Mesenchymal stem cell (in vitro differentiated cells and primary cell): ENCODE measurements at regions not wholly inside any gene's neighbourhood (a gene's known extent, or its start where the extent isn't known, plus 50 kb on each side); places are given as distances from the start of the nearest gene placed in this dataset.

Experiments
- DNase-seq: peaks from one replicate; pipeline ENCODE4 v3.0.0-alpha.2; 2013
- H2AFZ ChIP-seq: one replicate; pipeline ENCODE4 v1.6.1; 2013; ENCODE audit warnings: low read depth, mild to moderate bottlenecking, control low read depth, inconsistent platforms, low read length, moderate library complexity
- H2AK5ac ChIP-seq: 2 replicates; pipeline ENCODE4 v1.6.1; 2013; ENCODE audit warnings: low read length, moderate library complexity, mild to moderate bottlenecking, inconsistent platforms; ENCODE audit not compliant: severe bottlenecking
- H2BK120ac ChIP-seq: one replicate; pipeline ENCODE4 v1.6.1; 2013; ENCODE audit warnings: low read depth, mild to moderate bottlenecking, inconsistent platforms, low read length, moderate library complexity
- H2BK12ac ChIP-seq, 2 experiments: one replicate each; pipeline ENCODE4 v1.6.1; 2013; ENCODE audit warnings: inconsistent platforms in 2 of 2, low read length in 2 of 2, mild to moderate bottlenecking in 2 of 2, moderate library complexity in 2 of 2, control low read depth in 1 of 2
- H2BK15ac ChIP-seq: one replicate; pipeline ENCODE4 v1.6.1; 2013; ENCODE audit warnings: mild to moderate bottlenecking, low read depth, inconsistent platforms; ENCODE audit not compliant: poor library complexity, severe bottlenecking
- H2BK5ac ChIP-seq: 2 replicates; pipeline ENCODE4 v1.6.1; 2013; ENCODE audit warnings: low read depth, mild to moderate bottlenecking, low read length, control low read depth, inconsistent platforms; ENCODE audit not compliant: poor library complexity, severe bottlenecking
- H3K14ac ChIP-seq, 2 experiments: one replicate each; pipeline ENCODE4 v1.6.1; 2013; ENCODE audit warnings: inconsistent platforms in 2 of 2, low read length in 2 of 2, control low read depth in 1 of 2, mild to moderate bottlenecking in 1 of 2, moderate library complexity in 1 of 2
- H3K18ac ChIP-seq, 2 experiments: one replicate each; pipeline ENCODE4 v1.6.1; 2013; ENCODE audit warnings: inconsistent platforms in 2 of 2, low read length in 2 of 2, control low read depth in 1 of 2, low read depth in 1 of 2, mild to moderate bottlenecking in 1 of 2
- H3K23ac ChIP-seq, 2 experiments: one replicate each; pipeline ENCODE4 v1.6.1; 2013; ENCODE audit warnings: inconsistent platforms in 2 of 2, low read length in 2 of 2, mild to moderate bottlenecking in 2 of 2, moderate library complexity in 2 of 2, control low read depth in 1 of 2
- H3K27ac ChIP-seq: 2 replicates; pipeline ENCODE4 v1.5.1; 2013; ENCODE audit warnings: mild to moderate bottlenecking, moderate library complexity, low read length, control low read depth, inconsistent platforms; ENCODE audit not compliant: poor library complexity, severe bottlenecking
- H3K27me3 ChIP-seq, 2 experiments: 2 replicates each; pipeline versions ENCODE4 v1.6.1 to v1.7.0; 2013; ENCODE audit warnings: low read length in 2 of 2, mild to moderate bottlenecking in 2 of 2, moderate library complexity in 2 of 2, control low read depth in 1 of 2, inconsistent platforms in 1 of 2; ENCODE audit not compliant: control insufficient read depth in 1 of 2, insufficient read depth in 1 of 2
- H3K36me3 ChIP-seq, 2 experiments: 2 replicates each; pipeline versions ENCODE4 v1.6.1 to v1.7.0; 2013; ENCODE audit warnings: low read length in 2 of 2, control low read depth in 1 of 2, inconsistent platforms in 1 of 2, low read depth in 1 of 2, mild to moderate bottlenecking in 1 of 2; ENCODE audit not compliant: insufficient read depth in 2 of 2, control insufficient read depth in 1 of 2
- H3K4ac ChIP-seq, 2 experiments: one replicate each; pipeline ENCODE4 v1.6.1; 2013; ENCODE audit warnings: inconsistent platforms in 2 of 2, low read length in 2 of 2, mild to moderate bottlenecking in 2 of 2, moderate library complexity in 2 of 2, control low read depth in 1 of 2, low read depth in 1 of 2
- H3K4me1 ChIP-seq: 2 replicates; pipeline ENCODE4 v1.6.1; 2013; ENCODE audit warnings: low read depth, low read length, control low read depth; ENCODE audit not compliant: control insufficient read depth, insufficient read depth
- H3K4me2 ChIP-seq: 2 replicates; pipeline ENCODE4 v1.6.1; 2013; ENCODE audit warnings: low read length, mild to moderate bottlenecking, inconsistent platforms; ENCODE audit not compliant: poor library complexity, severe bottlenecking
- H3K4me3 ChIP-seq, 2 experiments: 2 replicates each; pipeline versions ENCODE4 v1.5.1 to v1.7.0; 2013; ENCODE audit warnings: low read length in 2 of 2, mild to moderate bottlenecking in 2 of 2, control low read depth in 1 of 2, low read depth in 1 of 2; ENCODE audit not compliant: insufficient read depth in 1 of 2
- H3K79me1 ChIP-seq: replicated peaks from 2 replicates; pipeline ENCODE4 v1.6.1; 2013; ENCODE audit warnings: mild to moderate bottlenecking, control low read depth, low read length, inconsistent platforms; ENCODE audit not compliant: poor library complexity, severe bottlenecking
- H3K9ac ChIP-seq: 2 replicates; pipeline ENCODE4 v1.7.0; 2013; ENCODE audit warnings: mild to moderate bottlenecking, low read length, moderate library complexity
- H3K9me3 ChIP-seq: 2 replicates; pipeline ENCODE4 v1.7.0; 2013; ENCODE audit warnings: mild to moderate bottlenecking, low read length; ENCODE audit not compliant: control insufficient read depth
- H4K8ac ChIP-seq: one replicate; pipeline ENCODE4 v1.6.1; 2013; ENCODE audit warnings: inconsistent platforms, mild to moderate bottlenecking, low read length, moderate library complexity
- H4K91ac ChIP-seq: one replicate; pipeline ENCODE4 v1.6.1; 2013; ENCODE audit warnings: mild to moderate bottlenecking, low read length, inconsistent platforms
- WGBS: methylation state at CpG from one replicate; pipeline ENCODE4 v1.1.7; 2013; ENCODE audit warnings: mixed read lengths; 5-methylcytosine and 5-hydroxymethylcytosine counted together

DNA sequence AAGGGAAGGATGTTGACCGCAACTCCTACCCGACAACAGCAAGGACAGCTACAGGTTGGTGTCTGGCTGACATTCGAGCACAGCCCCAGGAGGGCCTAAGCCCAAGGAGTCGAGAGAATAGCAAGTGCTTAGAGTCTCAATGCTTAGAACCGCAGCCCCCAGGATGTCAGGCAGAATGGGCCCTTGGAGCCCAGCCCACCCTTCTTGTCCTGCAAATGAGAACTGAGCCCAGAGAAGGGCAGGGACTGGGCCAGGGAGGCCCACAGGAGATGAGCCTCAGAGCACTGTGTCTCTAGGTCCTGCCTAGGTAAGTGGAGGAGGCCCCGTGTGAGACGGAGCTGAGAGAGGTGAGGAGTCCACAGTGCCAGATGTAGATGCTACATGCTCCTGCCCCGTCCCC lies 173.3 kb upstream of the ZMIZ1 start:
- Histone ChIP-seq H2BK120ac (no peak overlapping the region), H3K4ac (no peak overlapping the region), H3K4me3 (no peak overlapping the region), H3K18ac (no peak overlapping the region), H3K4me1 (peaks cover 5% of the 10 kb centered on the region), H3K27ac (no peak overlapping the region), H4K8ac (no peak overlapping the region), H3K27me3 (peaks cover 4 to 15% of the 10 kb centered on the region in 2 experiments), H2BK5ac (no peak overlapping the region), H3K79me1 (no peaks in the 10 kb centered on the region), H3K9ac (no peak overlapping the region), H2AK5ac (no peak overlapping the region), H3K14ac (no peak overlapping the region), H3K36me3 (no peaks in the 10 kb centered on the region), H3K4me2 (no peak overlapping the region), H4K91ac (no peak overlapping the region), H3K9me3 (no peaks in the 10 kb centered on the region), H2BK15ac (no peak overlapping the region), H3K23ac (no peak overlapping the region), H2AFZ (no peak overlapping the region), H2BK12ac (no peak overlapping the region)
- 88% methylated on average over 5 of the region's 8 CpGs for WGBS
- DNase-seq = no peak

DNA sequence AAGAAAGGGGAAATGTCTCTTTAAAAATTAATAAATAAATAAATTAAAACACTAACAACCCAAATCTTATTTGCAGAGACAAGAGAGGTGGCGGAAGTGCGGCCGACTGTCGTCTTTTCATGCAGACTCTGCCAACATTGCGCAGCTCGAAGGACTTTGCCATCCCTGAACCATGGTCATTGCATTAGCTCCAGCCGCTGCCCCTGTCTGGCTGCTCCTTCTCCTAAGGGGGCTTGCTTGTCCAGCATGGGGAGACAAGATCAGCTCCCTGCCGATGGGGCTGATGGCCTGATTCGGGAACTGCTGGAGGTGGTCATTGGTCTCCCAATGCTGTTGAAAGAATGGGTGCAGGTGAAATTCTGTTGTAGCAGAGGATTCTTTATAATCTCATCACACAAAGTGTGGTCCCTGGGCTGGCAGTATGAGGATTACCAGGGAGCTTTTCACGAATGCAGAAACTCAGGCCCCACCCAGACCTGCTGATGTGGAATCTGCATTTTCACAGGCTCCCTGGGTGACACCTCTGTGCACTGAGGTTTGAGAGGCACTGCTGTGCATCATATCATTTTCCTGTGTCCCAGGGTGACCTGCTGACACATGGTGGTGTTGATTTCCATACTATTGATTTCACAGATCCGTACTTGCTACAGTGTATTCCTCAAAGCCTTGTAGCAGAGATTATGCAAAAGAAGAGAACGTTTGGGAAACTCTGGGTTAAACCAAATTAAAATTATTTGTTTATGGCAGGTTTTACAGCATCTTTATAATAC lies 172.4 kb upstream of the ZMIZ1 start:
- Histone ChIP-seq H3K9ac (no peak overlapping the region), H3K4me3 (no peak overlapping the region), H3K9me3 (no peaks in the 10 kb centered on the region), H2BK15ac (no peak overlapping the region), H3K23ac (no peak overlapping the region), H3K18ac (no peak overlapping the region), H3K14ac (no peak overlapping the region), H3K27me3 (peaks cover 4 to 15% of the 10 kb centered on the region in 2 experiments), H3K27ac (no peak overlapping the region), H3K4me1 (peaks cover 5% of the 10 kb centered on the region), H2AFZ (no peak overlapping the region), H3K36me3 (no peaks in the 10 kb centered on the region), H3K4me2 (no peak overlapping the region), H3K79me1 (no peaks in the 10 kb centered on the region), H2AK5ac (no peak overlapping the region), H4K91ac (no peak overlapping the region), H3K4ac (no peak overlapping the region), H2BK5ac (no peak overlapping the region), H2BK12ac (no peak overlapping the region), H2BK120ac (no peak overlapping the region), H4K8ac (no peak overlapping the region)
- 77% methylated on average over 10 of the region's 12 CpGs for WGBS
- no peak for DNase-seq

DNA sequence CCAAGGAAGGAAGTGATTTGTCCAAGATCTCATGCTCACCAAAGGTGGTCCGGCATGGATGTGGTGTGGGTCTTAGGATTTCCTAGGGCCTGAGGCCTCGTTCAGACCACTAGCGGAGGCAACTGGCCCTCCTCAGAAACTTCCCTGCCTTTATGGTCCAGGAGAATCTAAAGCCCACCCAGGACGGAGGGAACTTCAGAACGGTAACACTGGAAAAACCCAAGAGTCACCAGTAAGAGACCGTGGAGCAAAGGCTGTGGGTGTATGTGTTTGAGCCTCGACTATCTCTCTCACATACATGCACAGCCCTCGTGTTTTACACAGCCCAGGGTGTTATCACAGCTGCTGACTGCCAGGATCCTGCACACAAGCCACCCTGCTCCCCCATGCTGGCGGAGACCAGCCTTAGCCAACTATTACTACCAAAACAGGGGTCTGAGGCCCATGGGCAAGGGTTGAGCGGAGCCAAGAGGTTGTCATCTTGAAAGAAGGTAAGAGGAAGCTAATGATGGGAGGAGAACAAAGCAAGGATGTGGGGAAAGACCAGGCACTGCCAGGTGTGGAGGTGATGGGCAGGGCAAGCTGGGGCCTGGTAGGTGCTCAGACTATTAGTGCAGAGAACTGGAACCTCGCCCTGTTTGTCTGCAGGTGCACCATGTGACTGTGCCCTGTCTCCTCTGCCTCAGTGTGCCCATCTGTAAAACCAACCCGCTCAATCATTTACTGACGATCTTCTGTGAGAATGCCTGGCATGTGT lies 170.2 kb upstream of the ZMIZ1 start:
- Histone ChIP-seq H2AFZ (no peak overlapping the region), H3K18ac (no peak overlapping the region), H2BK15ac (no peak overlapping the region), H3K4me3 (no peak overlapping the region), H3K4me2 (no peak overlapping the region), H2BK120ac (no peak overlapping the region), H2BK5ac (no peak overlapping the region), H2BK12ac (no peak overlapping the region), H3K36me3 (no peaks in the 10 kb centered on the region), H3K23ac (no peak overlapping the region), H3K79me1 (no peaks in the 10 kb centered on the region), H3K27ac (no peak overlapping the region), H2AK5ac (no peak overlapping the region), H3K9me3 (no peaks in the 10 kb centered on the region), H4K8ac (no peak overlapping the region), H3K9ac (no peak overlapping the region), H3K27me3 (peaks cover 4 to 12% of the 10 kb centered on the region in 2 experiments), H3K14ac (no peak overlapping the region), H4K91ac (peak overlapping the region; percentile 22), H3K4ac (no peak overlapping the region), H3K4me1 (peaks cover 5% of the 10 kb centered on the region)
- 90% methylated on average over 13 of the region's 13 CpGs for WGBS
- DNase-seq = no peak

DNA sequence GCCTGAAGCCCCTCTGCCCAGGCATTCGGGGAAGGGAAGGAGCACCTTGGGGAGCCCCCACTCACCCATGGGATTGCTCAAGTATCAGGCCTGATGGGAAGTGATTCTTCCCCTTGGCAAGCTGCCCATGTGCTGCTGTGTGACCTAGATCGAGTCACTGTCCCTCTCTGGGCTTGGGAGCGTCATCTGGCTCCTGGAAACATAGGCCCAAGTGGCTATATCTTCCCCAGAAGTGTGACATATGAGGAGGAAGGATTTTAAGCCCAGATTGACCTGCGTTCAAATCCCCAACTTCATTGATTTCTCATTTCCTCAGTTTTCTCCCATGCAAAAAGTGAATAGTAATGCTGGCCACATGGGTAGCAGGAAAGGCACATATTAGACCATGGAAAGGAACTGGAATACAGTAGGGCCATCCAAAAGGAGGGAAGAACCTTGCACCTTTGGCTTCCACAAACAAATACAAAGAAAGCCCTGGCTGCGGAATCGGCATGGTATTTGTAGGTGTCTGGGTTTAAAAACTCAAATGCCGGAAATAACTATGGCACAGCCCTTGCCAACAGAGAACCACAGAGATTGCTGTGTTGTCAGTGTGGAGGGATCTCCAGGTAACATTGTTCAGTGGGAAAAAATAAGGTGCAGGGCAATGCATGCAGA lies 169.5 kb upstream of the ZMIZ1 start:
- no peaks in the 10 kb centered on the region for H3K9me3 ChIP-seq
- H4K91ac ChIP-seq = no peak overlapping the region
- peaks cover 5% of the 10 kb centered on the region for H3K4me1 ChIP-seq
- H3K4me2 ChIP-seq = no peak overlapping the region
- H2BK5ac ChIP-seq = no peak overlapping the region
- H3K23ac ChIP-seq = no peak overlapping the region
- H2BK12ac ChIP-seq = no peak overlapping the region
- H3K4ac ChIP-seq = no peak overlapping the region
- peaks cover 2 to 6% of the 10 kb centered on the region in 2 experiments for H3K27me3 ChIP-seq
- H3K36me3 ChIP-seq = no peaks in the 10 kb centered on the region
- peak overlapping the region; percentile 39 for H3K9ac ChIP-seq
- H2AK5ac ChIP-seq = no peak overlapping the region
- no peak overlapping the region for H2BK15ac ChIP-seq
- no peaks in the 10 kb centered on the region for H3K79me1 ChIP-seq
- no peak overlapping the region for H4K8ac ChIP-seq
- H3K18ac ChIP-seq = no peak overlapping the region
- no peak for DNase-seq
- no peak overlapping the region for H2AFZ ChIP-seq
- H3K27ac ChIP-seq = no peak overlapping the region
- no peak overlapping the region for H3K14ac ChIP-seq
- no peak overlapping the region for H3K4me3 ChIP-seq
- WGBS = 87% methylated on average over 4 of the region's 7 CpGs
- H2BK120ac ChIP-seq = no peak overlapping the region
